ENCODE measurements at regions not wholly inside any gene's neighbourhood (a gene's known extent, or its start where the extent isn't known, plus 50 kb on each side); places are given as distances from the start of the nearest gene placed in this dataset.

DNA sequence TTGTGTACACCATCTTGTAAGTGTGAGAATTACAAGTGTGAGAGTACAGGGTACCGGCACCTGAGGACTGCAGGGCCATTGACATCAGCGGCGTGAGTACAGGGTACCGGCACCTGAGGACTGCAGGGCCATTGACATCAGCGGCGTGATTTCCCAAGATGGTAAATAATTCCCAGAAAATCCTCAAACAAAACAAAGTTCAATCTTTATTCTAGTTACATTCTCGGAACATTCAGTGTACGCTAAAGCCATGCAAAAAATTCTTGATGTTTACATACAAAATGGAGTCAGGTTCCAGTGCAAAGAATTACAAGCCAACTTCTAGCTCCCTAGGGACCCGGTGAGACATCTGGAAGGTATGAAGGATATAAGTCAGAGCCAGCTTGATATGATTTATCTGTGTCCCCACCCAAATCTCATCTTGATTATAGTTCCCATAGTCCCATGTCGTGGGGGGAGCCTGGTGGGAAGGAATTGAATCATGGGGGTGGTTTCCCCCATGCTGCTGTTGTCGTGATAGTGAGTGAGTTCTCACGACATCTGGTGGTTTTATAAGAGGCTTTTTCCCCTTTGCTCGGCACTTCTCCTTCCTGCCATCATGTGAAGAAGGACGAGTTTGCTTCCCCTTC is 172.7 kb downstream of the TTLL2 start (continued):
- TF ChIP-seq, protein P1, sequence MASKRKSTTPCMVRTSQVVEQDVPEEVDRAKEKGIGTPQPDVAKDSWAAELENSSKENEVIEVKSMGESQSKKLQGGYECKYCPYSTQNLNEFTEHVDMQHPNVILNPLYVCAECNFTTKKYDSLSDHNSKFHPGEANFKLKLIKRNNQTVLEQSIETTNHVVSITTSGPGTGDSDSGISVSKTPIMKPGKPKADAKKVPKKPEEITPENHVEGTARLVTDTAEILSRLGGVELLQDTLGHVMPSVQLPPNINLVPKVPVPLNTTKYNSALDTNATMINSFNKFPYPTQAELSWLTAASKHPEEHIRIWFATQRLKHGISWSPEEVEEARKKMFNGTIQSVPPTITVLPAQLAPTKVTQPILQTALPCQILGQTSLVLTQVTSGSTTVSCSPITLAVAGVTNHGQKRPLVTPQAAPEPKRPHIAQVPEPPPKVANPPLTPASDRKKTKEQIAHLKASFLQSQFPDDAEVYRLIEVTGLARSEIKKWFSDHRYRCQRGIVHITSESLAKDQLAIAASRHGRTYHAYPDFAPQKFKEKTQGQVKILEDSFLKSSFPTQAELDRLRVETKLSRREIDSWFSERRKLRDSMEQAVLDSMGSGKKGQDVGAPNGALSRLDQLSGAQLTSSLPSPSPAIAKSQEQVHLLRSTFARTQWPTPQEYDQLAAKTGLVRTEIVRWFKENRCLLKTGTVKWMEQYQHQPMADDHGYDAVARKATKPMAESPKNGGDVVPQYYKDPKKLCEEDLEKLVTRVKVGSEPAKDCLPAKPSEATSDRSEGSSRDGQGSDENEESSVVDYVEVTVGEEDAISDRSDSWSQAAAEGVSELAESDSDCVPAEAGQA (IDR thresholded peaks at IDR 0.05; ENCODE audit: low read depth): no peak
- TF ChIP-seq, protein P1 (CRISPR knock-in tag; IDR thresholded peaks at IDR 0.05; ENCODE audit: borderline replicate concordance): no peak
- TF ChIP-seq, protein P2, sequence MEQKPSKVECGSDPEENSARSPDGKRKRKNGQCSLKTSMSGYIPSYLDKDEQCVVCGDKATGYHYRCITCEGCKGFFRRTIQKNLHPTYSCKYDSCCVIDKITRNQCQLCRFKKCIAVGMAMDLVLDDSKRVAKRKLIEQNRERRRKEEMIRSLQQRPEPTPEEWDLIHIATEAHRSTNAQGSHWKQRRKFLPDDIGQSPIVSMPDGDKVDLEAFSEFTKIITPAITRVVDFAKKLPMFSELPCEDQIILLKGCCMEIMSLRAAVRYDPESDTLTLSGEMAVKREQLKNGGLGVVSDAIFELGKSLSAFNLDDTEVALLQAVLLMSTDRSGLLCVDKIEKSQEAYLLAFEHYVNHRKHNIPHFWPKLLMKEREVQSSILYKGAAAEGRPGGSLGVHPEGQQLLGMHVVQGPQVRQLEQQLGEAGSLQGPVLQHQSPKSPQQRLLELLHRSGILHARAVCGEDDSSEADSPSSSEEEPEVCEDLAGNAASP (CRISPR knock-in tag; IDR thresholded peaks at IDR 0.05; ENCODE audit: borderline replicate concordance): peak; percentile 68; the same call in 1 of the 2 replicates
- TF ChIP-seq, protein P3, sequence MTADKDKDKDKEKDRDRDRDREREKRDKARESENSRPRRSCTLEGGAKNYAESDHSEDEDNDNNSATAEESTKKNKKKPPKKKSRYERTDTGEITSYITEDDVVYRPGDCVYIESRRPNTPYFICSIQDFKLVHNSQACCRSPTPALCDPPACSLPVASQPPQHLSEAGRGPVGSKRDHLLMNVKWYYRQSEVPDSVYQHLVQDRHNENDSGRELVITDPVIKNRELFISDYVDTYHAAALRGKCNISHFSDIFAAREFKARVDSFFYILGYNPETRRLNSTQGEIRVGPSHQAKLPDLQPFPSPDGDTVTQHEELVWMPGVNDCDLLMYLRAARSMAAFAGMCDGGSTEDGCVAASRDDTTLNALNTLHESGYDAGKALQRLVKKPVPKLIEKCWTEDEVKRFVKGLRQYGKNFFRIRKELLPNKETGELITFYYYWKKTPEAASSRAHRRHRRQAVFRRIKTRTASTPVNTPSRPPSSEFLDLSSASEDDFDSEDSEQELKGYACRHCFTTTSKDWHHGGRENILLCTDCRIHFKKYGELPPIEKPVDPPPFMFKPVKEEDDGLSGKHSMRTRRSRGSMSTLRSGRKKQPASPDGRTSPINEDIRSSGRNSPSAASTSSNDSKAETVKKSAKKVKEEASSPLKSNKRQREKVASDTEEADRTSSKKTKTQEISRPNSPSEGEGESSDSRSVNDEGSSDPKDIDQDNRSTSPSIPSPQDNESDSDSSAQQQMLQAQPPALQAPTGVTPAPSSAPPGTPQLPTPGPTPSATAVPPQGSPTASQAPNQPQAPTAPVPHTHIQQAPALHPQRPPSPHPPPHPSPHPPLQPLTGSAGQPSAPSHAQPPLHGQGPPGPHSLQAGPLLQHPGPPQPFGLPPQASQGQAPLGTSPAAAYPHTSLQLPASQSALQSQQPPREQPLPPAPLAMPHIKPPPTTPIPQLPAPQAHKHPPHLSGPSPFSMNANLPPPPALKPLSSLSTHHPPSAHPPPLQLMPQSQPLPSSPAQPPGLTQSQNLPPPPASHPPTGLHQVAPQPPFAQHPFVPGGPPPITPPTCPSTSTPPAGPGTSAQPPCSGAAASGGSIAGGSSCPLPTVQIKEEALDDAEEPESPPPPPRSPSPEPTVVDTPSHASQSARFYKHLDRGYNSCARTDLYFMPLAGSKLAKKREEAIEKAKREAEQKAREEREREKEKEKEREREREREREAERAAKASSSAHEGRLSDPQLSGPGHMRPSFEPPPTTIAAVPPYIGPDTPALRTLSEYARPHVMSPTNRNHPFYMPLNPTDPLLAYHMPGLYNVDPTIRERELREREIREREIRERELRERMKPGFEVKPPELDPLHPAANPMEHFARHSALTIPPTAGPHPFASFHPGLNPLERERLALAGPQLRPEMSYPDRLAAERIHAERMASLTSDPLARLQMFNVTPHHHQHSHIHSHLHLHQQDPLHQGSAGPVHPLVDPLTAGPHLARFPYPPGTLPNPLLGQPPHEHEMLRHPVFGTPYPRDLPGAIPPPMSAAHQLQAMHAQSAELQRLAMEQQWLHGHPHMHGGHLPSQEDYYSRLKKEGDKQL (CRISPR knock-in tag; IDR thresholded peaks at IDR 0.05; ENCODE audit: low read depth): peak; percentile 41; the same call in 1 of the 2 replicates
- peak; percentile 79; the same call in 1 of the 2 replicates for TF ChIP-seq MEF2D (CRISPR knock-in tag; IDR thresholded peaks at IDR 0.05)
- TF ChIP-seq AKAP8 (CRISPR knock-in tag; IDR thresholded peaks at IDR 0.05): no peak
- no peak for TF ChIP-seq PHF20 (CRISPR knock-in tag; IDR thresholded peaks at IDR 0.05)
- TF ChIP-seq, protein P4, sequence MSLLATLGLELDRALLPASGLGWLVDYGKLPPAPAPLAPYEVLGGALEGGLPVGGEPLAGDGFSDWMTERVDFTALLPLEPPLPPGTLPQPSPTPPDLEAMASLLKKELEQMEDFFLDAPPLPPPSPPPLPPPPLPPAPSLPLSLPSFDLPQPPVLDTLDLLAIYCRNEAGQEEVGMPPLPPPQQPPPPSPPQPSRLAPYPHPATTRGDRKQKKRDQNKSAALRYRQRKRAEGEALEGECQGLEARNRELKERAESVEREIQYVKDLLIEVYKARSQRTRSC (CRISPR knock-in tag; IDR thresholded peaks at IDR 0.05; ENCODE audit: low read depth): no peak
- TF ChIP-seq ARNTL (CRISPR knock-in tag; IDR thresholded peaks at IDR 0.05): no peak
- peak; percentile 74 for TF ChIP-seq REPIN1 (CRISPR knock-in tag; IDR thresholded peaks at IDR 0.05; ENCODE audit: borderline replicate concordance, low read depth)
- TF ChIP-seq JDP2 (CRISPR knock-in tag; IDR thresholded peaks at IDR 0.05; ENCODE audit: borderline replicate concordance): no peak
- no peak for TF ChIP-seq ZNF724P (CRISPR knock-in tag; IDR thresholded peaks at IDR 0.05; ENCODE audit: borderline replicate concordance)
- no peak for TF ChIP-seq SP1 (IDR thresholded peaks at IDR 0.05)
- TF ChIP-seq SP1 (CRISPR knock-in tag; IDR thresholded peaks at IDR 0.05): no peak
- TF ChIP-seq, protein P5, sequence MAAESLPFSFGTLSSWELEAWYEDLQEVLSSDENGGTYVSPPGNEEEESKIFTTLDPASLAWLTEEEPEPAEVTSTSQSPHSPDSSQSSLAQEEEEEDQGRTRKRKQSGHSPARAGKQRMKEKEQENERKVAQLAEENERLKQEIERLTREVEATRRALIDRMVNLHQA (CRISPR knock-in tag; IDR thresholded peaks at IDR 0.05): no peak
- no peak for TF ChIP-seq ARHGAP35 (CRISPR knock-in tag; IDR thresholded peaks at IDR 0.05; ENCODE audit: borderline replicate concordance)
